ENCODE measurements at regions not wholly inside any gene's neighbourhood (a gene's known extent, or its start where the extent isn't known, plus 50 kb on each side); places are given as distances from the start of the nearest gene placed in this dataset.
A peak's percentile ranks its signal among the peaks of the same experiment; 100 is the strongest.

DNA sequence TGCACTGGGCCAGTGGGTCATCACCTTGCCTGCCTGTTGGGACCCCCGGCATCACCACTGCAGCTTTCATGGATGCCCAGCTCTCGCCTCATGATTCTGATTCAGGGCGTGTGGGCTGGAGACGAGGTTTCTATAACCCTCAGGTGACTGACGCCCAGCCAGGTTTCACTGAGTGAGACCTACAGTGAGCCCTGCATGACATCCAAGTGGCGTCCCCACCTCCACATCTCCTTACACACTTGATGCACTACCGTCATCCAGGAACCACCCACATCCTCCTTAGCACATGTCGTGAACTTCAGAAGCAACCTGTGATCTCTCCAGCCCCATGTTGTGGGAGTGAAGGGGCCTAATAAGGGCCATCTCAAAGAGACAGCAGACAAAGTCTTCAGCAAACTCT, 257.5 kb downstream of the CTTN start:
- DNase-seq (ENCODE audit: low read depth): no peak
- no peak overlapping the region for H3K4me3 ChIP-seq (ENCODE audit: low read depth, low read length)

DNA sequence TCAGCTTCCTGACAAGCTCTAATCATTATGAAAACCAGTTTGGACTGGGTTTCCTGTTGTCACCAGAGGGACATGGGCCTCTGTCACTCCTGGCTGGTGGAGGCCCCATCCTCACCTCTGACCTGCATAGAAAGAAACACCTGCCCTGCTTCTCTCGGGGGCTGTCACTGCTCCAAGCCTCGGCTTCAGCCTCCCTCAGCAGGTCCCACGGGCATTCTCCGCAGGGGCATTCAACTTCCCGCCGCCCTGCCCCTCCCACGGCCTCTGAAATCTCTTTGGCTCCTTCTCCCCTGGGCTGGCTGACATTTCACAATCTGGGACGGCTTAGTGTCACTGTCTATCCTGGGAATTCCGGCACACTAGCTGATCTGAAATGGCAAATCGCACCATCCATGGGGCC, 257.9 kb downstream of the CTTN start:
- H3K4me3 ChIP-seq (ENCODE audit: low read depth, low read length): no peak overlapping the region
- no peak for DNase-seq (ENCODE audit: low read depth)

DNA sequence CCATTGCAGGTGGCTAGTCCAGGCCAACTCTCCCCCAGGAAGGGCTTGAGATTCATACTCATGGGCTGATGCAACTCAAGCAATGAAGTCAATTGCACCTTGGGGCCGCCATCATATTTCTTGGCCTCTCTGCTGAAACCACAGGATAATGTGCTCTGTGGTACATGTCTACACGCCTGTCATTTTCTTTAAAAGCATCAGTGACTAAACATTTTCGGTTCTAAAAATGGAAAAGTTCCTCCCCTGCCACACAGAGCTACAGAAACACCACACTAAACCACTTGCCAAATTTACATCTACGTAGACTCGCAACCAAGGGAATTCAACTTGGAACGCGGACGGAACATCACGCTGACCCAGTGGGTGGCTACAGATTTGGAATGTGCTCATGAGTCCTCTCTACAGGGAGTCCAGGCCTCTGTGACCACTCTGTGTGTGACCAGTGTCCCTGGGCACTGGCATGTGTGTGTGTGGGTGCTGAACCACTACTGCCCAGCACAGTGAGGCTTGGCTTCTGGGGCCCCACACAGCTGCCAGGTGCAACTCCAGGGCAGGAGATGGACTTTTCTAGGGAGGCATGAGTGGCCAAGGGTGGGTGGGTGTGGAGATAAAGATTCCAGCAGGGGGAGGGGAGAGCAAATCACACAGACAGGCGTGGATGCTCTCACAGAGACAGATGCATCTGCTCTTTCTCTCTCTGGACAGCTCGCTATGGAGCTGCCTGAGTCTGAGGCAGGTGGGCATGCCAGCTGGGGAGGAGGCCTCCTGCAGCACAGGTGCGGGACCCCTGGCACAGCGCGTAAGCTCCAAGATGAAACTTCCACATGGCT, 261.9 kb downstream of the CTTN start:
- DNase-seq (ENCODE audit: low read depth): no peak
- H3K4me3 ChIP-seq (ENCODE audit: low read depth, low read length): no peak overlapping the region

DNA sequence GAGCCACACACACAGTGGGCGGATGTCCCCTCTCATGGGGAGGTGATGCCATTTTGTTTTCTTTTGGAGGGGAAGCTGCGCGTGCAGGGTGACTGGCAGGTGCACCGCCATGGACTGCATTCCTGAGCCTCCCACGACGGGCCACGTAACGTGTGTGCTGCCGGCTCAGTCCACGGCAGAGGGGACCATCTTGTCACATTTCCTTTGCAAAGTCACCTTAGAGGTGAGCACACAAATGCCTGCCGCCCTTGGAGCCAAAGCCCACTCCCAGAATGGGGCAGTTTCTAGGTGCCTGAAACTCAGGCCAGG, 262.5 kb downstream of the CTTN start:
- H3K4me3 ChIP-seq (ENCODE audit: low read depth, low read length): no peak overlapping the region
- DNase-seq (ENCODE audit: low read depth): no peak

DNA sequence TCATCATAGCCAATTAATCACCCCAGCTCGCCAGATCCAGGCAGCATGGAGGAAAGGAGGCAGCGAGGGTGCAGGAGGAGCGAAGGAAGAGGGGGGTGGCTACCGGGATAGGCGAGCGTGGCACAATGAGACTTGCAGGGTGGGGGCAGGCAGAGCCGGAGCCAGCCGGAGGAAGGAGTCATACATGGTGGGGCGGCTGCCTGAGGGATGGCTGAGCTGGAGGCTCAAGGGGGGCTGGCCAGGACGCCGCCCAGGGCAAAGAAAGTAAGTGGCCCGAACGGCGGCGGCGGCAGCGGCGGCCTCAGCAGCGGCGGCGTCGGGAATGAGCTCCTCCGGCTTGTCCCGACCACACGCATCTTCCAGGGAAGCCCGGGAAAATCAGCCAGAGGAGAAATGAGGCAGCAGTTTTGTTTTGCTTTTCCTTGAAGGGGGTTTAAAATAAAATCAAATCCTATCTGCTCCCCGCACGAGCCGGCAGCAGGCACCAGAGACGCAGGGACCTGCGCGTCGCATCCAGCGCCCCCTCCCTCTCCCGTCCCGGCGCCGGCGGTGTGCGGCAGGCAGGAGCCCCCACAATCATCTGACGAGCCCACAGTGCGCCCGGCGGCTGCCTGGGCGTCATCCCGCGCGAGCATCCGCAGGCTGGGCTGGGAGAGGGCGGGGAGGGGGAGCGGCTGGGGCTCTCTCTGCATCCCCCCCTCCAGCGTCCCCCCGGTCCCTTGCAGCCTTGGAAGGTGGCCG, 263.6 kb downstream of the CTTN start:
- H3K4me3 ChIP-seq (ENCODE audit: low read depth, low read length): peak overlapping the region; percentile 41
- DNase-seq (ENCODE audit: low read depth): peak; percentile 4

DNA sequence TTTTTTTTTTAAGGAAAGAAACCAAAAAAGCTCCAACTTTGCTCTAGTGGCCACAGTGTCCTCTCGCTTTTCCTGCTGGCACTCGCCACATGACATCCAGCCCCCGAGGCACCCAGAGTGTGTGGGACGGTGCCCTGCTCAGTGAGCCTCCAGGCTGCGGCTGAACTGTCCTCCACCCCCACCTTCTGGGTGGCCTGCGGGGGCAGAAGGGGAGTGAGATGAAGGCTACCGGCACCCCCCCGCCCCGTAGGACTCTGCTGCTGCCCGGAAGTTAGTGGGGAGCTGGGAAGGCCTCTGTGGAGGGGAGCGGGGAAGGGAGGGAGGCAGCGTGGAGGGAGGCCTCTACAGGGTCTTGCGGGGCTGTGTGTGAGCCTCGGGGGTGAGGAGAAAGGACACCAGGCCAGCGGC, 264.4 kb downstream of the CTTN start:
- no peak overlapping the region for H3K4me3 ChIP-seq (ENCODE audit: low read depth, low read length)
- no peak for DNase-seq (ENCODE audit: low read depth)

DNA sequence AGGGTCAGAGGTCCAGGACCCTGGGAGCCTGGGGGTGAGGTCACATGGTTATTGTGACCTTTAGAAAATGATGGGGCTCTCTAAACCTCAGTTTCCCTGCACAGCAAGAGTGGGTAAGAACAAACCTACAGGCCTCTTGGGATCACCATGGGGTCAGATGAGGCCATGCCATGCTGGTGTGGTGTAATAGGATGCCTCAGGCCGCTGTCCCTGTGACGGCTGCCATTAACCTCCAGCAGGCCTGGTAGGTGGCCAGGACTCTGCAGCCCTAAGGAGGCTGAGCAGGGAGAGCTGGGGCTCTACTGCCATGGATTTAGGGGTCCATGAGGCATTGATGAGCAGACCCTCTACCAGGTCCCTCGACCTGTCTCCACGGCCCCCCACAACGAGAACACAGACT, 265.5 kb downstream of the CTTN start:
- no peak overlapping the region for H3K4me3 ChIP-seq (ENCODE audit: low read depth, low read length)
- no peak for DNase-seq (ENCODE audit: low read depth)

DNA sequence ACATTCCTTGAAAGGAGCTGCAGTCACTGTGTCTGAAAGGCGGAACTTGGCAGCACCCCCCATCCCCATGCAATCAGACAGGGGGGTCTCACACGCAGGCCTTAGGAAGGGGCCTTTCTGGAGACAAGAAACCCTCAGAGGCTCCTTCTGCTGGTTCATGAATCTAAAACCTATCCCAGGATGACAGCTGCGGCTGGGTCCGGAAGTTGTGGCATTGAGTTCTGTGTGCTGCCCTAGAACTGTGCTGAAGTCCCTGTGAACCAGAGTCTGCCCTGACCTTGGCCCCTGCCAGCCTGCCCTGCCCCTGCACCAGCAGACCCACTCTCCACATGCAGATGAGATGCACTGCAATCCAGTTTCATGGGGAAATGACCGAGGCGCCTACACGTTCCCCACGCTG, 268.0 kb downstream of the CTTN start:
- no peak overlapping the region for H3K4me3 ChIP-seq (ENCODE audit: low read depth, low read length)
- no peak for DNase-seq (ENCODE audit: low read depth)

DNA sequence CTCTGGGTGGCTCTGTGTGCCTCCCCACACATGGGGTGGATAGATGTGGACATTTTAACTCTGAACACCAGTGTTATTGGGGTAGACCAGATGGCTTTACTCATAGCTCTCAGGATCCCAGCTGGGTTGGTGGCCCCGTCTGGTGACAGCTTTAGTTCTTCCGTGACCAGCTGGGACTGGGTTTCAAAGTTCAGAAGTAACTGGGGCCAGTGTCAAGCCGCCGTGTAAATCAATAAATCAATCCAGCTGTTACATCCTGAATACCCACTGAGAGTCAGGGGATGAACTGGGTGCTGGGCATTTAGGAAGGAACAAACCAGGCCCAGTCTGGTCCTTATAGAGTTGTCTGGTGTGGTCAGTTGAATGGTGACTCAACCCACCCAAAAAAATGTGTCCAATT, 269.4 kb downstream of the CTTN start:
- H3K4me3 ChIP-seq (ENCODE audit: low read depth, low read length): no peak overlapping the region

DNA sequence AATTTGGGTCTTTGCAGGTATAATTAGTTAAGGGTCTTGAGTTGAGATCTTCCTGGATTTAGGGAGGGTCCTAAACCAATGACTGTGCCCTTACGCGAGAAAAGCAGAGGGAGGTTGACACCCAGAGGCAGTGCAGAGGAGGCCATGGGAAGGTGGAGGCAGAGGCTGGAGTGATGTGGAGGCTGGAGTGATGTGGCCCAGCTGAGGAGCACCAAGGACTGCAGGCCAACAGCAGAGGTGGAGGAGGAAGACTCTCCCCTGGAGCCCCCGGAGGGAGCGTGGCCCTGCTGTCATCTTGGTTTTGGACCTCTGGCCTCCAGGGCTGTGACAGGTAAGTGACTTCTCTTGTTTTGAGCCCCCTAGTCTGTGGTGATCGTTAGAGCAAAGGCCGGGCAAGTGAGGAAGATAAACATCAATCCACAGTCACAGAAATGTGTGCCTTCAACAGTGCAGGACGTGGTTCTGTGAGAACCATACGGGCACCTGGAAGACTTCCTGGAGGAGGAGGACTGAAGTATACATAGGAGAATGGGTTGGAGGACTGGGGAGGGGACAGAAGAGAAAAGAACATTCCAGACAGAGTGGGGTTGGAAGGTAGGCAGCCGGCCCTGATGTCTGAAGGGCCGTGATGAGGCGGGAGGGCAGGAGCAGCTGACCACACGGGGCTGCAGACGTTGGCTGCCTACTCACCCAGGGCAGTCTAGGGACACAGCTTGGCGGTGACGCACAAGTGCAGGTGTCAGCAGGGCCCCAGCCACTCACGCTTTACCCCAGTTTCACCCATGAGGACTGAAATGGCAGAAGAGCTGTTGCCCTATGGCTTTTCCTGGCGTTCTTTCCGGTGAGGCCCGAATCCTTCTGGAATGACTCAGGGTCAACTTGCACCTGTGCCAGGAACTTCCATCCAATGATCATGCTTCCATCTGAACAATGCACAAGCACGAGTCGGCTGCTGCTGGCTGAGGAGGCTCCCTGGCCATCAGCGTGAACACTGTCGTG, 270.2 kb downstream of the CTTN start:
- DNase-seq (ENCODE audit: low read depth): no peak
- H3K4me3 ChIP-seq (ENCODE audit: low read depth, low read length): no peak overlapping the region

More for the DNA sequence above, 269.4 kb downstream of the CTTN start:
- DNase-seq (ENCODE audit: low read depth): no peak

DNA sequence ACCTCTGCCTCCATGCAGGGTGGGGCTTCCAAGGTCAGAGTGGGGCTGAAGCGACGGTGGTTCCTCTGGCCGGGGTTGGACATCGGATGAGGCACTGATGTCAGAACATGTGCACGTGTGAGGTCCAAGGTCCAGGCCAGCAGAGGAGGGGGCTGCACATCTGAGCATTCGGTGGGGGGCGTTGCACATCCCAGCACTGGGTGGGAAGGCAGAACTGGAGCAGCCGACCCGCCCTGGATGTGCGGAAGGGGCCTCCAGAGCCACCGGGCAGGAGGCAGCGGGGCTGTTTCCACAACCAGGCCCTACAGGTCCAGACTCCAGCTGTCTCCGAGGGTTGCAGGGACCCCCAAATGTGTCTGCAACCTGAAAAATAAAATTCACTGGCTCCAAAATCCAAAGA, 271.0 kb downstream of the CTTN start:
- no peak for DNase-seq (ENCODE audit: low read depth)
- no peak overlapping the region for H3K4me3 ChIP-seq (ENCODE audit: low read depth, low read length)

DNA sequence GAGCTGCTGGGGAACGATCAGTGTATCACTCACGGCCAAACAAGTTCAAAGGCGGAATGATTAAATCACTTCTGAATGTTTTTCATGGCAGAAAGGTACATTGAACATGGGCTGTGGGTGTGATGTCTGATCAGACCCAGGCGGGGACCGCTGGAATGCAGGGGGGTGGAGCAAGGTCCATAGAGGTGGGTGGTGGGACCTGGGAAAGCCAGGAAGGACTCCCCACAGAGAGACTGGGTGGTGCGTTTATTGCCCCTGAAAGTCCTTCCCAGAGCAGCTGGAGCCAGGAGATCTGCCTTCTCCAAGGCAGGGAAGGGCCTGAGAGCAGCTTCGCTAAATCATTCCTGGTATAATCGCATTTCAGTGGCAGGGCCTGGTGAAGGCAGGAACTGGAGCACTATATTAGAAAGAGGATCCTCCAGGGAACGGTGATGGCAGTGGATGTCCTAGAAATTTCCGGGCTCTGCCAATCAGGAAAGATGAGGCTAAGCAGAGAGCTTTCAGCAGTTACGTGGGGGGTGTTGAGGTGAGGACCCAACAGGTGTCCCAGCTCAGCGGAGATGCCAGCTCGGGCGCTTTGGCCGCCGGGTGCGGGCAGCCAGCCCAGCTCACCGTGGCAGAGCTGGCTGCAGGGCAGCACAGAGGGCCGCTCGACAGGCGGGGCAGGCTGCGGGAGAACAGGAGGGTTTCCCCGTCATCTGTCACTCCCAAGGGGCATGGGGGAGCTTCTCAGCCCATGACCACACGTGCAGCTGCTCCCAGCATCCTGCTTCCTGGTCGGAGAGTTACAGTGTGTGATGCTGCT, 271.7 kb downstream of the CTTN start:
- H3K4me3 ChIP-seq (ENCODE audit: low read depth, low read length): no peak overlapping the region
- DNase-seq (ENCODE audit: low read depth): no peak

DNA sequence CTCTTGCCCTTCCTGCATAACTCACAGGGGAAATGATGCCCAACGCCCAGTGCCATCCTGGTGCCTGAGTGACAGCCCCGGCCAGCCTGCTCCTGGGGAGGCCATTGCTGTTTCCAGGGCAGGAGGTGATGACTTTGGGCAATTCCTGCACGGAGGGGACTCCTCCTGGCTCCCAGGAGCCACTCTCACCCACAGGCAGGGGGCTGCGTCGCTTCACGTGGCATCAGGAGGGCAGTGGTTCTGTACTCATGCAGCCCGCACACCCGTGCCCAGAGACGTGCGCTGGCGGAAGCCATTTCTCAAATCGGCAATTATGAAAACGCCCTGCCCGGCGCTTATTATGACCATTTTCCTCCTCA, 272.3 kb downstream of the CTTN start:
- H3K4me3 ChIP-seq (ENCODE audit: low read depth, low read length): no peak overlapping the region
- no peak for DNase-seq (ENCODE audit: low read depth)

DNA sequence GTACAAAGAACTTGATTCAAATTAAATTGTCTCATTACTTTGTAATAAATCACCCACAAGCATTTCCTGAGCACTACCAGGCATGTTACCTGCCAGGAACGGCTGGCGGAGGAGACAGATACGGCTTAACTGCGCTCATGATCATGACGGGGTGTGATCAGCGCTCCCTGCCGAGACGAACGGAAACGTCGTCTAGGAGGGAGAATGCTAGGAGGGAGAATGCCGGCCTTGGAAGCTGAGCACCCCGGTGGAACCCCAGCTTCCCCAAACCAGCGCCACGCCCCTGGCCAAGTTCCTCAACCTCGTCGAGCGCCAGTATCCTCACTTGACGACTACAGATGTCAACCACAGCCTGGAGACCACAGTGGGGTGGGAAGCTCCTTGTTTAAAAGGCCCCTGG, 272.8 kb downstream of the CTTN start:
- DNase-seq (ENCODE audit: low read depth): no peak
- H3K4me3 ChIP-seq (ENCODE audit: low read depth, low read length): no peak overlapping the region

DNA sequence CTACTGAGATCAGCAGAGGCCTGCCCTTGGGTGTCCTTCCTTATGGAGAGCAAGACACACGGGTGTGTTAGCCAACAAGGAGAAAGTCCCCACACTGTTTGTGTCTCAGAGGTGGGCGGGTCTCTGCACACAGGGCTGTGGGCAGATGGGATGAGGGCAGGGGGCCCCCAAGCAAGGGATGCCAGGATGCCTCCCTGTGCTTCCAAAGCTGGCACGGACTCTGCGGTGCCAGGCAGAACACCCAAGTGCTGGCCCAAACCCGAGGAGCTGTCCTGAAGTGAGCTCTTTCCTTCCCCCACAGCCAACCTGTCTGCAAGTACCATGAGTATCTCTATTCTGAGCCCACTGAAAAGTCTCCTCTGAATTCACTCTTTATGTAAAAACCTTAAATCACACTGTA, 273.3 kb downstream of the CTTN start:
- H3K4me3 ChIP-seq (ENCODE audit: low read depth, low read length): no peak overlapping the region
- no peak for DNase-seq (ENCODE audit: low read depth)

DNA sequence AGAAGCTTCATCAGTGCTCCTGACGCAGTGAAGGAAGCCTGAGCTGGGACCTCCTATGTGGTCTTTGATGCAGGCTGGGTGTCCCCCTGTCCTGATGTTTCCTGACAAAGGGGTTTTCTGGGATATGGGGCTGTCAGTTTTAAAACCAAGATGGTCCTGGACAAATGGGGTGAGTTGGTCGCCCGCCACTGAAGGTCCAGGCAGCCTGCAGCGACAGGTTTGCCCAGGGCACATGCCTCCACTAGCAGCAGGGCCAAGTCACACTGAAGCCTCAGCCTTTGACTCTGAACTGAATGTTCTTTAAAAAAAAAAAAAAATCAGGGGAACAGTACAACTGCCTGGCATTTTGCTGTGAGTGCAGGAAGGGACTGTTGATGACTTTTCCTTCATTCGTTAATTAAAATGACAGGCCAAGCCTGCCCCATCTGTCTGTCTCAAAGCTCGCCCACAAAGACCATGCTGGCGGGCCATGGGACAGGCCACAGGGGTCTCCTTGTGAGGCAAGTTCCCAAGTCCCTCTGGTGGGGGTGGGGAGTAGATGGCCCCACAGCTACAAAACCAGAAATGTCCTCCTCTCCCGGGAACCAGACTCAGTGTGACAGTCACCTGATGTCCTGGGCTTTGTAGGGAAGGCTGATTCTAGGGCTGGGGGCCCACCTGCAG, 274.8 kb downstream of the CTTN start:
- DNase-seq (ENCODE audit: low read depth): no peak

DNA sequence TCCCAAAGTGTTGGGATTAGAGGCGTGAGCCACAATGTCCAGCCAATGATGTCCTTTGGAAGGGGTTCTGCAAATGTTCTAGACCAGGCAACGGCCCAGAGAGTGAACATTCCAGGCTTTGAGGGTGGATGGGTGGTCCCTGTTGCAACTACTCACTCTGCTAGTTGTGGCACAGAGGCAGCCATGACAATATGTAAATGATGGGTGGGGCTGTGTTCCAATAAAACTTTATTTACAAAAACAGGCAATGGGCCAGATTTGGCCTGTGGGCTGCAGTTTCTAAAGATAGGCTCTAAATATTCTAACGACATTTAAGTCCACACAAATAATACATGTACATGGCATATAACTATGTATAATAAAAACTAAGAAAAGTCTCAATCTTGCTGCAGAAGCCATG, 276.3 kb downstream of the CTTN start:
- H3K4me3 ChIP-seq (ENCODE audit: low read depth, low read length): no peak overlapping the region
- DNase-seq (ENCODE audit: low read depth): no peak

More for the DNA sequence above, 274.8 kb downstream of the CTTN start:
- no peak overlapping the region for H3K4me3 ChIP-seq (ENCODE audit: low read depth, low read length)

DNA sequence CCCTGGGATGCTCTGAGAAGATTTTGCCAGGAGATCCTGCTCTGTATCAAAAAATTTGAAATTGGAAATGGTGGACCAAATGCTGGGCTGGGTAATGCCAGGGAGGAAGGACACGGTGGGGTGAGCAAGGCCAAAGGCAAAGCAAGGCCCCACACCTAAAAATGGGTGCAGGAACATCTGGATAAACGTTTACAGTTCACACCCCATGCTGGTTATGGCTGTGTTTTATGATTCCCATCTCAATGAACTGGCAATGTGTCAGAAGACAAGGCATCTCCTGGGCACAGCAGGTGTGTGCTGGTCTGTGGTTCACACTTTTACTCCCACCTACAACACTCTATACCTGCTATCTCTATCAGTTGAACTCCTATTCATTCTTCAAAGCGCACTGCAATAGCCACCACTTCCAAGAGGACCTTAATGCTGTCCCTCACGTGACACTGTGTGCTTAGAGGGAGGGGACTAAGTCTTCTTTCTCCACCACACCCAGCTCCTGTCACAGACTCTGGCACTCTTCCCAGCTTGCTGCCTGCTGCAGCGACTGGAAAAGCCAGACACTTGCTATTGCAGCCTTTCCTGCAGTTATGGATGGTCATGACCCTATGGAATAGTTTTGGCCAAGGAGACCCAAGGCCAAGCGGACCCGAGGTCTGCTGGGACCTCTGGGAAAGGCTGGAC, 277.5 kb downstream of the CTTN start:
- H3K4me3 ChIP-seq (ENCODE audit: low read depth, low read length): no peak overlapping the region
- DNase-seq (ENCODE audit: low read depth): no peak
